Cardiac fibroblast (primary cell): ENCODE measurements at regions not wholly inside any gene's neighbourhood (a gene's known extent, or its start where the extent isn't known, plus 50 kb on each side); places are given as distances from the start of the nearest gene placed in this dataset.

Experiments used
- DNase-seq, 2 donors: peaks; one replicate each; pipeline versions ENCODE4 v3.0.0 to v3.0.0-alpha.2; 2010; ENCODE audit warnings: low read depth in 2 of 2
- H3K4me3 ChIP-seq, 2 donors: replicated peaks in 1 of 2; 1 replicate in 1 of 2; 2 replicates in 1 of 2; pipeline ENCODE4 v1.5.1; 2011; ENCODE audit warnings: low read depth in 2 of 2, low read length in 2 of 2, mild to moderate bottlenecking in 2 of 2, moderate library complexity in 1 of 2
- TF ChIP-seq, protein P1 (sequence below): IDR thresholded peaks from one replicate; pipeline ENCODE4 v1.5.1; 2011; ENCODE audit warnings: low read depth, mild to moderate bottlenecking, low read length, inconsistent platforms

DNA sequence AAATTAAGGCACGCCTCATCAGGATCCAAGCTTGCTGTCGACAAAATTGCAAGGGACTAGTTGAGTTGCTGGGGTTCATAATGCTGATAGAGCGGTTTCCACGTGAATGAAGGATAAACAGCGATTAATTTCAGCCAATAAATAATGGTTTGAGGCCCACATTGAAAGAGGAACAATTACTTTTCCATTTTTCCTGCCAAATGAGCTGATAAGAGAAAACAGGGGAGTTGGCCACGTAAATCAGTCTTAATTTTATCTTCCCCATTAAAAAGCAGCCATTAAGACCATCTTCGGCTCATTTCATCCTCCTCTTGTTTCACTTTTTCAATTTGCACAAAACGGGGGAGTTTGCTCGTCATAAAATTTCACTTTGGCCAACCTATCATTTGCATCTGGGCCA is 235.5 kb upstream of the RRP15 start:
- no peak overlapping the region for H3K4me3 ChIP-seq
- TF ChIP-seq, protein P1, sequence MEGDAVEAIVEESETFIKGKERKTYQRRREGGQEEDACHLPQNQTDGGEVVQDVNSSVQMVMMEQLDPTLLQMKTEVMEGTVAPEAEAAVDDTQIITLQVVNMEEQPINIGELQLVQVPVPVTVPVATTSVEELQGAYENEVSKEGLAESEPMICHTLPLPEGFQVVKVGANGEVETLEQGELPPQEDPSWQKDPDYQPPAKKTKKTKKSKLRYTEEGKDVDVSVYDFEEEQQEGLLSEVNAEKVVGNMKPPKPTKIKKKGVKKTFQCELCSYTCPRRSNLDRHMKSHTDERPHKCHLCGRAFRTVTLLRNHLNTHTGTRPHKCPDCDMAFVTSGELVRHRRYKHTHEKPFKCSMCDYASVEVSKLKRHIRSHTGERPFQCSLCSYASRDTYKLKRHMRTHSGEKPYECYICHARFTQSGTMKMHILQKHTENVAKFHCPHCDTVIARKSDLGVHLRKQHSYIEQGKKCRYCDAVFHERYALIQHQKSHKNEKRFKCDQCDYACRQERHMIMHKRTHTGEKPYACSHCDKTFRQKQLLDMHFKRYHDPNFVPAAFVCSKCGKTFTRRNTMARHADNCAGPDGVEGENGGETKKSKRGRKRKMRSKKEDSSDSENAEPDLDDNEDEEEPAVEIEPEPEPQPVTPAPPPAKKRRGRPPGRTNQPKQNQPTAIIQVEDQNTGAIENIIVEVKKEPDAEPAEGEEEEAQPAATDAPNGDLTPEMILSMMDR, result no peak
- DNase-seq, result no peak

DNA sequence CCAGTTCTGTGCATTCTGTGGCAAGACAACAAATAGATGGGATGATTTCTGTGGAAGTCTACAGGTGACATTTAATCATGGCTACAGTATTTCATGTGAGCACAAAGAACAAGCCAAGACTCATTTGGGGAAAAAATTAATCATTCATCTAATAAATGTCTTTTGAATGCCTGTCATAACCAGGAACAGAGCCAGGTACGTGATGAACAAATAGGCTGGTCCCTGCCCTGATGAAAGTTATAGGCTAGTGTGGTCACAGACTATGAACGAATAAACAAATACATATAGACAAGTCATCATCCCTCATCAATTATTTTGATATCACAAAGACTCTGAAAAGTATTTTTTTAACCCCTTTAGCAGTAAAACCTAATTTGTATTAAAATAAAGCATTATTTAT is 226.4 kb upstream of the RRP15 start:
- TF ChIP-seq, protein P1, result no peak
- no peak overlapping the region for H3K4me3 ChIP-seq
- no peak for DNase-seq

DNA sequence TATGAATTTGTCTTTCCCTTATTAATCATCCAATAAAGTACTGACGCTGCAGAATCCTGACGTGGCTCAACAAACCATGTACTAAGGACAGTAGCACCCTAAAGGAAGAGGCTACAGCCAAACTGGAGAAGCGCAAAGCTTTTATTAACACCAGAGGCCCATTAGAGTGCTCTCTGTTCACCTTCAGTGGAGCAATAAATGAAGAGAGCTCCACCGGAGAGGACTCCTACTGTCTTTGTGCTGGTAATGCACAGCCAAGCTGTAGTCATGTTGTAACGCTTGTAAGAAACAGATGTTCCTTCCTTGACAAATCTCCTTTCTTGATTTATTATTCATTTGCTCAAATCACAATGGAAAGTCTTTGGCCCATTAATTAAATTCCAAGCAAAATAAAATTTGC is 220.7 kb upstream of the RRP15 start:
- DNase-seq, result no peak
- no peak overlapping the region for H3K4me3 ChIP-seq
- TF ChIP-seq, protein P1, result no peak

DNA sequence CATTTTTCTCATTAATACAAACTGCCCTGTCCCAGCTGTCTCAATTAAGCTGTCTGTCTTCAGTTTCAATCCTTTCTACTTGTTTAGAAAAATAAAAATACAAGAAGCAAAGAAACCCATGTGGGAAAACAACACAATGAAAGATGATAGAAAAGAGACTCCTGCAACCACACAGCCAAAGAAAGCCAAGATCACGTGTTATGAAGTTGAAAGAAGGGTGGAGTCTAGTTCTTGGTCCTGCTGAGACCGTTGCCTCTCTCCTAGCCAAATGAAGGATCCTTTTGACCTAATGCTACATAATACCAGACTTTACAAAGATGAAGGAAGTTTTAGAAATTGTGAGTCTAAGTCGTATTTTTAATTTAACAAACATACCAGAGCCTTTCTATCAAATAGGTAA is 218.8 kb upstream of the RRP15 start:
- TF ChIP-seq, protein P1, result no peak
- no peak for DNase-seq
- H3K4me3 ChIP-seq, result no peak overlapping the region

DNA sequence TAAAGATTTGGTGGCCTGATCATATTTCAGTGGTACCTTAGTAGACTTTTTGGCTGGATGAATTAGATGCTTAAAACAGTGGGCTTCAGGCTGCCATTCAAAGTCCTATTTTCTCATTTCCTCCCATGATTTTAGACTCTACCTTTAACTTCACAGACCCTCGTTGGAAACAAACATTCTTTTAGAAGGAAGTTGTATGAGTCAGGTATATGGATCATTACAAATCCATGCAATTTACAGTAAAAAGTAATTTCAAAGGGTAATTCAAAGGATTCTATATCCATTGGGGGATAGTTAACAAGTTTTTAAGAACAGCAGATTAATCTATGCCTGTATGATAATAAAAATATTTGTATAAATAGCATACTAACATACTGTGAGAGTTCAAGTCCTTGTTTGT is 216.9 kb upstream of the RRP15 start:
- TF ChIP-seq, protein P1, result no peak
- no peak overlapping the region for H3K4me3 ChIP-seq
- no peak for DNase-seq

DNA sequence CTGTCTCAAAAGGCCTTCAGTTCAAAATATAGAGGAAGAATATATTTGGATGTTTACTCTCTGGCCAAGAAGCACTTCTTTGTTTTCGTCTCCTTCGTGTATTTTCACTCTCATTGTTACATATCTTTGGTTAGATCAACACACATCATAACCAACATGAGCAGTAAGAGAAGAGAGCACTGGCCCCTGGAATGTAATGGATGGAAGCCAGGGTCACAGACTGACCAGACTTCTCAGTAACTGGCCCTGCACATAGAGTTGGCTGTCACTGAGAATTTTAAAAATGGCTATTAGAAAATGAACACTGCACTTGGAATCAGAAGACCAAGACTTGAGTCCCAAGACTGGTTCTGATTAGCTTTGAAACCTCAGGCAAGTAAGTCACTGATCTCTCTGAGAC is 215.9 kb upstream of the RRP15 start:
- DNase-seq, result no peak
- TF ChIP-seq, protein P1, result no peak
- no peak overlapping the region for H3K4me3 ChIP-seq

DNA sequence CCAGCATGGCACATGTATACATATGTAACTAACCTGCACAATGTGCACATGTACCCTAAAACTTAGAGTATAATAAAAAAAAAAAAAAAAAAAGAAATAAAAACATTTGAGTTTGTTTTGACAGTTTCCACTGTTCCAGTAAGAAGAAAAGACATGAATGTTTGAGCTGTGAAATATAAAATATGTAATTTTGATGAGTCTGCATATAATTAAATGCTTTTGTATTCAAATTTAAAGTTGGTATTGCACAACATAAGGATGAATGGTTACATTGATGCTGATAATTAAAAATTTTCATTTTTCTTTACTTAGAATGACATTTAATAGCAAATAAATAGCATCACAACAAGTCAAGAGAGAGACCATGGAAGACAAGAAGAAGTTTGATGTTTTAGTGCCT is 212.0 kb upstream of the RRP15 start:
- no peak for DNase-seq
- H3K4me3 ChIP-seq, result no peak overlapping the region
- TF ChIP-seq, protein P1, result no peak
